ENCODE measurements at regions not wholly inside any gene's neighbourhood (a gene's known extent, or its start where the extent isn't known, plus 50 kb on each side); places are given as distances from the start of the nearest gene placed in this dataset.

DNA sequence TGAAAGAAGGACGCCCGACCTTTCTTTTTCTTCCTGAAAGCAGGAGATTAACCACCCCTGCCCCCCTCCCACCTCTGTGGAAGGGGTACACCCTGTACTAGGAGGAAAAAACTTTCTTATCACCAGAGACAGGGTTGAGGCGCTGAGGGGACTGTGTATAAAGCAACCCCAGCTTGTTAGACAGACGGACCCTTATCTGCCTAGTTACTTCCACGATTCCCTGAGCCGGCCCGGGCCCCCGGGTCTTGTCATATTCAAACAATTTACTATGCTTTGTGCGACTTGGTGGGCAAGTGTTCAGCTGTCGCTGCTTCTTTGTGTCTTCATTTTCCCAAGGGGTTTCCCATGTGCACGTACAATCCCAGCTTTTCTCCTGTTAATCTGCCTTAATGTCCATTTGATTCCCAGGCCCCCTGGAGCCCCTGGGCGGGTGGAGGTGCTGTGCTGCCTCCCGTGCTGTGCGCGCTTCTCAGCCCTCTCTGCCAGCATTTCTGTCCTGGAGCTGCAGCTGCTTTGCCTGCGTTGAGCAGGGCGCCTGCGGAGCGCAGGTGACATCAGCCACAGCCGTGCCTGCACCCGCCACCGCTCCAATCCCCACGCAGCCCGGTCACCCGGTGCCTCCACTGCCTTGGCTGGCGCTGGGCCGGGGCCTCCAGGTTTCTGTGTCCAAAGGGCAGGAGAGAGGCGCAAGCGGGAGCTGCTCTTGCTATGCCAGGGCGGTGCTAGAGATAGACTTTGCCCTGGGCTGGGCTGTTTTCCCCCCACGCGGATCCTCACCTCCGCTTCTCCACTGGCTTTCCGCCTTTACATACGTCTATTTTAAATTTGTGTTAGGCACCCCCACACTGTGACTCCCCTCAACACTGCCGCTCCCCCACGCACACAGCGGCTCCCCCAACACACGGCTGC lies 96.2 kb downstream of the TTLL2 start:
- ChIA-PET CTCF (ENCODE audit: low intra/inter-chr PET ratio) (no interaction called here), POLR2A (interaction anchor here (0.6 kb wide), 1 partner anchor 12 kb away, joined by 3 read pairs; no protein-coding TSS in a partner anchor)
- Histone ChIP-seq H4K20me1 (replicated peaks; ENCODE audit: control insufficient read depth, insufficient read depth, low read length) (no peaks in the 10 kb centered on the region; the same call in 1 of the 2 replicates), H3K9me1 (ENCODE audit: control insufficient read depth, insufficient read depth, low read length) (no peaks in the 10 kb centered on the region), H3K79me2 (ENCODE audit: control insufficient read depth, insufficient read depth, low read length) (no peaks in the 10 kb centered on the region), H3K9ac (ENCODE audit: insufficient read depth in 1 of 2, low read depth in 2 of 2, low read length in 2 of 2) (no peak overlapping the region), H3K27ac (ENCODE audit: extremely low read depth, low read depth, low read length) (no peak overlapping the region), H3K4me1 (replicated peaks in 1 of 2; ENCODE audit: control insufficient read depth in 2 of 2, insufficient read depth in 2 of 2, low read length in 2 of 2) (peaks cover 0 to 11% of the 10 kb centered on the region in 2 experiments; a peak in 2 of 5 replicates), H2AFZ (ENCODE audit: low read depth, low read length) (no peak overlapping the region), H3K9me3 (replicated peaks; ENCODE audit: control insufficient read depth, insufficient read depth, low read depth, low read length) (no peaks in the 10 kb centered on the region), H3K4me3 (no peak overlapping the region), H3K4me2 (ENCODE audit: insufficient read depth, low read length) (no peak overlapping the region), H3K27me3 (ENCODE audit: control insufficient read depth in 2 of 2, insufficient read depth in 2 of 2, low read length in 2 of 2) (peaks cover 11 to 26% of the 10 kb centered on the region in 2 experiments), H3K36me3 (ENCODE audit: control insufficient read depth, insufficient read depth, low read length) (no peaks in the 10 kb centered on the region)
- intact Hi-C loops (cut with micrococcal nuclease) (no loop called here), in situ Hi-C loops (cut with MboI) (no loop called here)
- no TSS peak for BruUV-seq (replicated peaks)
- ATAC-seq (no peak), DNase-seq (ENCODE audit: extremely low read depth in 1 of 4, low spot score in 3 of 4) (peak in 2 of 4 experiments; percentile 22 to 32), FAIRE-seq (peak; percentile 26)
- WGBS (ENCODE audit: insufficient coverage, low coverage, missing lambda C conversion rate) = 15% methylated on average over 36 of the region's 39 CpGs
- TF ChIP-seq PCBP2 (IDR thresholded peaks at IDR 0.05; ENCODE audit: low read depth, low read length, poor library complexity, severe bottlenecking) (no peak), HNRNPK (IDR thresholded peaks at IDR 0.05; ENCODE audit: low read depth, low read length, poor library complexity, severe bottlenecking) (no peak), CCNT2 (IDR thresholded peaks at IDR 0.05; ENCODE audit: borderline replicate concordance, extremely low read depth, insufficient read length, low read depth, low read length) (no peak), RNF2 (IDR thresholded peaks at IDR 0.05) (no peak), FOXJ2 (tag; IDR thresholded peaks at IDR 0.05) (no peak), SOX6 (IDR thresholded peaks at IDR 0.05) (no peak), PURB (CRISPR knock-in tag; IDR thresholded peaks at IDR 0.05; ENCODE audit: low read depth) (no peak), TFAM (CRISPR knock-in tag; conservative IDR thresholded peaks at IDR 0.05) (no peak), KDM4B (IDR thresholded peaks at IDR 0.05; ENCODE audit: borderline replicate concordance in 2 of 2, low read depth in 1 of 2) (no peak), ZEB2 (IDR thresholded peaks at IDR 0.05) (no peak), ESRRA (IDR thresholded peaks at IDR 0.05; ENCODE audit: borderline replicate concordance, low read depth) (no peak), TAL1 (IDR thresholded peaks at IDR 0.05) (no peak), MITF (IDR thresholded peaks at IDR 0.05) (no peak), CHD1 (IDR thresholded peaks at IDR 0.05; ENCODE audit: low read length) (no peak)
- TF ChIP-seq, protein P1, sequence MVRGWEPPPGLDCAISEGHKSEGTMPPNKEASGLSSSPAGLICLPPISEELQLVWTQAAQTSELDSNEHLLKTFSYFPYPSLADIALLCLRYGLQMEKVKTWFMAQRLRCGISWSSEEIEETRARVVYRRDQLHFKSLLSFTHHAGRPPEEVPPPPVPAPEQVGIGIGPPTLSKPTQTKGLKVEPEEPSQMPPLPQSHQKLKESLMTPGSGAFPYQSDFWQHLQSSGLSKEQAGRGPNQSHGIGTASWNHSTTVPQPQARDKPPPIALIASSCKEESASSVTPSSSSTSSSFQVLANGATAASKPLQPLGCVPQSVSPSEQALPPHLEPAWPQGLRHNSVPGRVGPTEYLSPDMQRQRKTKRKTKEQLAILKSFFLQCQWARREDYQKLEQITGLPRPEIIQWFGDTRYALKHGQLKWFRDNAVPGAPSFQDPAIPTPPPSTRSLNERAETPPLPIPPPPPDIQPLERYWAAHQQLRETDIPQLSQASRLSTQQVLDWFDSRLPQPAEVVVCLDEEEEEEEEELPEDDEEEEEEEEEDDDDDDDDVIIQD (CRISPR knock-in tag; IDR thresholded peaks at IDR 0.05) = no peak
- TF ChIP-seq, protein P2, sequence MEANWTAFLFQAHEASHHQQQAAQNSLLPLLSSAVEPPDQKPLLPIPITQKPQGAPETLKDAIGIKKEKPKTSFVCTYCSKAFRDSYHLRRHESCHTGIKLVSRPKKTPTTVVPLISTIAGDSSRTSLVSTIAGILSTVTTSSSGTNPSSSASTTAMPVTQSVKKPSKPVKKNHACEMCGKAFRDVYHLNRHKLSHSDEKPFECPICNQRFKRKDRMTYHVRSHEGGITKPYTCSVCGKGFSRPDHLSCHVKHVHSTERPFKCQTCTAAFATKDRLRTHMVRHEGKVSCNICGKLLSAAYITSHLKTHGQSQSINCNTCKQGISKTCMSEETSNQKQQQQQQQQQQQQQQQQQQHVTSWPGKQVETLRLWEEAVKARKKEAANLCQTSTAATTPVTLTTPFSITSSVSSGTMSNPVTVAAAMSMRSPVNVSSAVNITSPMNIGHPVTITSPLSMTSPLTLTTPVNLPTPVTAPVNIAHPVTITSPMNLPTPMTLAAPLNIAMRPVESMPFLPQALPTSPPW (CRISPR knock-in tag; IDR thresholded peaks at IDR 0.05) = no peak
